Left hindlimb (tissue), 1 donor: ENCODE measurements at regions not wholly inside any gene's neighbourhood (a gene's known extent, or its start where the extent isn't known, plus 50 kb on each side); places are given as distances from the start of the nearest gene placed in this dataset.
A peak's percentile ranks its signal among the peaks of the same experiment; 100 is the strongest.
"Not testable (repeated sequence)": the region's sequence is repeated elsewhere in the genome, so short reads cannot be mapped to it uniquely, and the experiment has no call there.

ENCODE experiments used
- DNase-seq: peaks from one replicate; pipeline ENCODE4 v3.0.0-alpha.2; 2018

DNA sequence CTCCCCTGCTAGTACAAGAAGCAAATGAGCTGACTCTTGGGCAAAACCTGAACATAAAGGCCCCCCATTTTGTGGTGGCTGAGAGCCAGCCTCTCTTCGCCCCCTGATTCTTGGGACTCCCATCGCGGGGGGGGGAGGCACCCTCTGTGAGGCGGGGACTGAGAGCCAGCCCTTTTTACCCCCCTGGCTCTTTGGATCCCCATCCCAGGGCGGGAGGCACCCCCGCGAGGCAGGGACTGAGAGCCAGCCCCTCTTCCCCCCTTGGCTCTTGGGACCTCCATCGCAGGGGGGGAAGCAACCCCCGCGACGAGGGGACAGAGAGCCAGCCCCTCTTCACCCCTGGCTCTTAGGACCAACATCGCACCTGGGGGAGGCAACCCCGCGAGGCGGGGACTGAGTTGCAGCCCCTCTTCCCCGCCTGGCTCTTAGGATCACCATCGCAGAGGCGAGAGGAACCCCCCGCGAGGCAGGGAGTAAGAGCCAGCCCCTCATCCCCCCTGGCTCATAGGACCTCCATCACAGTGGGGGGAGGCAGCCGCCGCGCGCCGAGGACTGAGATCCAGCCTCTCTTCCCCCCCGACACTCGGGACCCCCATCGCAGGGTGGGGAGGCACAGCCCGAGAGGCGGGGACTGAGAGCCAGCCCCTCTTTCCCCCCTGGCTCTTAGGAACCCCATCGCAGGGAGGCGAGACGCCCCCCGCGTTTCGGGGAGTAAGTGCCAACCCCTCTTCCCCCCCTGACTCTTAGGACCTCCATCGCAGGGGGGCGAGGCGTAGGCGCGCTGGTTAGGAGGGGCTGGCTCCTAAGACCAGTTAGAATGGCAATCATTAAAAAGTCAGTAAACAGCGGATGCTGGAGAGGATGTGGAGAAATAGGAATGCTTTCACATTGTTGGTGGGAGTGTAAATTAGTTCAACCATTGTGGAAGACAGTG lies 2428.4 kb upstream of the PCDH20 start:
- DNase-seq: no peak

DNA sequence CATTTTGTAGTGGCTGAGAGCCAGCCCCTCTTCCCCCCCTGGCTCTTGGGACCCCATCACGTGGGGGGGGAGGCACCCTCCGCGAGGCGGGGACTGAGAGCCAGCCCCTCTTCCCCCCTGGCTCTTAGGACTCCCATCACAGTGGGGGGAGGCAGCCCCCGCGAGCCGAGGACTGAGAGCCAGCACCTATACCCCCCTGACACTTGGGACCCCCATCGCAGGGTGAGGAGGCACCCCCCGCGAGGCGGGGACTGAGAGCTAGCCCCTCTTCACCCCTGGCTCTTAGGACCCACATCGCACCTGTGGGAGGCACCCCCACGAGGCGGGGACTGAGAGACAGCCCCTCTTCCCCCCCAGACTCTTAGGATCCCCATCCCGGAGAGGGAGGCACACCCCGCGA lies 2426.5 kb upstream of the PCDH20 start:
- DNase-seq: no peak

- no peak for DNase-seq
Measured at GRCh38 chr13:63840551-63841421, 2425.1 kb upstream of the PCDH20 start.

DNA sequence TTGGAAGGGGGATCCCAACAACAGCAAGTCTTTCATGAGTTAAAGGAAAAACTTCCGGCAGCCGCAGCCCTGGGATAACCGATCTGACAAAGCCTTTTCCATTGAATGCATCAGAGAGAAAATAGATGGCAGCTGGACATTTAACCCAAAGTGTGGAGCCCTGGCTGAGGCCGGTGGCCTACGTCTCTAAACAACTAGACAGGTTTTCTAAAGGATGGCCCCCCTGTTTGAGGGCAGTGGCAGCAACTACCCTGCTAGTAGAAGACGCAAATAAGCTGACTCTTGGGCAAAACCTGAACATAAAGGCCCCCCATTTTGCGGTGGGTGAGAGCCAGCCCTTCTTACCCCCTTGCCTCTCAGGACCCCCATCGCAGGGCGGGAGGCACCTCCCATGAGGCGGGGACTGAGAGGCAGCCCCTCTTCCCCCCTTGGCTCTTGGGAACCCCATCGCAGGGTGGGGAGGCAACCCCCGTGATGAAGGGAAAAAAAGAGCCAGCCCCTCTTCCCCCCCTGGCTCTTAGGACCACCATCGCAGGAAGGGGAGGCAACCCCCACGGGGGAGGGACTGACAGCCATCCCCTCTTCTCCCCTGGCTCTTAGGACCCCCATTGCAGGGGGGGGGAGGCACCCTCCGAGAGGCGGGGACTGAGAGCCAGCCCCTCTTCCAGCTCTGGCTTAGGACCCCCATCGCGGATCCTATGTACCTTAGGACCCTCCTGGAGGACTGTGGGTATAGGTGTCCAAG lies 2422.9 kb upstream of the PCDH20 start:
- DNase-seq: no peak

GRCh38 chr13:63837701-63838100 lies 2422.1 kb upstream of the PCDH20 start:
- not testable (repeated sequence) for DNase-seq

DNA sequence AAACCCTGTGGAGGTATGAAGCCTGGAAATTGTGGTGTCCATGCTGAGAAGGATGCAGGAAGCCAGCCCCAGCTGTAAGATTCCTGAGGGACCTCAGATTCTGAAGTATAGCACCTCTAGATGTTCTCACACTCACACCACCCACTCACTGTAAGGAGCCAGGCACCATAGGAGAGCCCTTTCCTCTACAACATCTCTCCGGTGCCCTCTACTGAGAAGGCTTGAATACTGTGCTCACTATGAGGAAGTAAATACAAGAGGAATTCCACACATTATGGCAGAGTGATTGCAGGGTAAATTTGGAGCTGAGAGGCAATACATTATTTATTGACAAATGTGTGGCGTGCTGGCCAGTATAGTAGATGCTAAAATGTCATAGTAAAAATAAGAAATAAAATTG lies 2414.0 kb upstream of the PCDH20 start:
- not testable (repeated sequence) for DNase-seq

GRCh38 chr13:63821785-63822184 lies 2406.1 kb upstream of the PCDH20 start:
- not testable (repeated sequence) for DNase-seq

DNA sequence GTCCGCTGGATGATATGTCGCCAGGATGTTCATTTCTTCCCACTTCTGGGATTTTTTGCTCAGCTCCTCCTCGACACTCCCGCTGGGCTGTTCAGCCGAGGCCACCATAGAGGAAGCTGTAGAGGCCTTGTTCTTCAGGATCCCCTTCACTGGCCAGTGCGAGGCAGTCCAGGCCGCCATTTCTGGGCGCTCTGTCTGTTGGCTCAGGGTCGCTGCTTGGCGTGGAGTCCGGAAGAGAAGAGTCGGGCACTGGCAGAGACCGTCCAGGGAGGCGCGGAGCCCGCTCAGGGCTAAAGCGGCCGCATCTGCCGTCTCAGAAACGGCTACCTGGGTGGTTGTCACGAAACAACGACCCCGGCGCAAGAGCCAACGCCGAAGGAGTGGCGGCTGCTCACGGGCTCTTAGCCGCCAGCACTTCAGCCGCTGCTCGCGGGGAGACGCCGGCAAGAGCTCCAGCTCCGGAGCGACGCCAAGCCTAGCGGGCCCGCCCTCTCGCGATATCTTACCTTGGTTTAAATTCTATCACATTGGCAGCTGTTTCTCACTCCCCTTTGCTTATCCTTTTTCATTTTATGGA lies 2395.9 kb upstream of the PCDH20 start:
- not testable (repeated sequence) for DNase-seq

GRCh38 chr13:63791134-63791533 lies 2375.5 kb upstream of the PCDH20 start:
- DNase-seq: not testable (repeated sequence)

DNA sequence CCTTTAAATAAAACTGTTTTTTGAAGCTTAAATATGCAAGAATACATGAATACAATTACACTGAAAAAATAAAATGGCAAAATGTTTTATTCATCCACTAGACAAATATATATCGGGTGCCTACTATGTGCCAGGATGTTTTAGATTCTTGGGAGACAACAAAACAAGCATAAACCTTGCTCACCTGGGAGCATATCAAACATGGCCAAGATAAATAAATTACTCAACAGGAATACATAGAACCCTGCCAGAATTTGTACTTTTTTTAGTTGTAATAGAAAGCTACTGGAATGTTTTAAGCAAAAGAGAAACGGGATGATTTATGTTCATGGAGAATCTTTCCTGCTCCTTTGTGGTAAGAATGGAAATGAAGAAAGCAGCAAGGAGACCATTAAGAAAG lies 2358.5 kb upstream of the PCDH20 start:
- DNase-seq: no peak

DNA sequence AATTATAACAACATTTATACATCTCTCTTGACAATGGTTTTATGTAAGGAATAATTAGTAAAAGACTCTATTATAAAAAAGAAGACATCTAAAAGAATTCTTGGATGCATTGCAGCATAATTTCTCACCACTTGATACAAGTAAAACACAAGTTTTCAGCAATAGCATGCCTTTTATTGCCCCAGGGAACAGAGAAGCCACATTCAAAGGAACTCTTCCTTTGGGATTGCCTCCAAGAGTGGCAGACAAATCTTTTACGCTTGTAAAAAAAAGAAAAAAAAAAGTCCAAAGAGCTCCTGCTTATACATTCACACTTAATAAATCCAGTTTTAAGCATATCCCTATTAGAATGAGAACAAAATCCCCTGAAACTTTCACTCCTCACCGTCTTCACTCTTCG lies 2357.8 kb upstream of the PCDH20 start:
- DNase-seq: no peak

GRCh38 chr13:63757683-63758082 lies 2342.0 kb upstream of the PCDH20 start:
- DNase-seq: not testable (repeated sequence)

- DNase-seq: not testable (repeated sequence)
Measured at GRCh38 chr13:63749857-63750256, 2334.2 kb upstream of the PCDH20 start.

GRCh38 chr13:63741814-63742101 lies 2326.1 kb upstream of the PCDH20 start:
- peak; percentile 18 for DNase-seq

DNA sequence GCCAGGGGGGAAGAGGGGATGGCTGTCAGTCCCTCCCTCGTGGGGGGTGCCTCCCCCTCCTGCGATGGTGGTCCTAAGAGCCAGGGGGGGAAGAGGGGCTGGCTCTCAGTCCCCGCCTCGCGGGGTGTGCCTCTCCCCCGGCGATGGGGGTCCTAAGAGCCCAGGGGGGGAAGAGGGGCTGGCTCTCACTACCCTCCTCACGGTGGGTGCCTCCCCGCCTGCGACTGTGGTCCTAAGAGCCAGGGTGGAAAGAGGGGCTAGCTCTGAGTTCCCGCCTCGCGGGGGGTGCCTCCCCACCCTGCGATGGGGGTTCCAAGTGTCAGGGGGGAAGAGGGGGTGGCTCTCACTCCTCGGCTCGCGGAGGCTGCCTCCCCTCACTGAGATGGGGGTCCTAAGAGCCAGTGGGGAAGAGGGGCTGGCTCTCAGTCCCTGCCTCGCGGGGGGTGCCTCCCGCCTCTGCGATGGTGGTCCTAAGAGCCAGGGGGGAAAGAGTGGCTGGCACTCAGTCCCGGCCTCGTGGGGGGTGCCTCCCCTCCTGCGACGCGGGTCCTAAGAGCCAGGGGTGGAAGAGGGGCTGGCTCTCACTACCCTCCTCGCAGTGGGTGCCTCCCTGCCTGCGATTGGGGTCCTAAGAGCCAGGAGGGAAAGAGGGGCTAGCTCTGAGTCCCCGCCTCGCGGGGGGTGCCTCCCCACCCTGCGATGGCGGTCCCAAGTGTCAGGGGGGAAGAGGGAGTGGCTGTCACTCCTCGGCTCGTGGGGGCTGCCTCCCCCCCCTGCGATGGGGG lies 2325.6 kb upstream of the PCDH20 start:
- DNase-seq: peak; percentile 17

- DNase-seq: not testable (repeated sequence)
Measured at GRCh38 chr13:63739112-63739735, 2323.6 kb upstream of the PCDH20 start.

DNA sequence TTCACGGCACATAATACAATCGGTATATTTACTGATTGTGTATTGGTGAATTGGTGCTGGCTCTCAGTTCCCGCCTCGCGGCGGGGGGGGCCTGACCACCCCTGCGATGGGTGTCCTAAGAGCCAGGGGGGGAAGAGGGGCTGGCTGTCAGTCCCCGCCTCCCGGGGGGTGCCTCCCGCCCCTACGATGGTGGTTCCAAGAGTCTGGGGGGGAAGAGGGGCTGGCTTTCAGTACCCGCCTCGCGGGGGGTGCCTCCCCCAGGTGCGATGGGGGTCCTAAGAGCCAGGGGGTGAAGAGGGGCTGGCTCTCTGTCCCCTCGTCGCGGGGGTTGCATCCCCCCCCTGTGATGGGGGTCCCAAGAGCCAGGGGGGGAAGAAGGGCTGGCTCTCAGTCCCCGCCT lies 2321.8 kb upstream of the PCDH20 start:
- no peak for DNase-seq

DNA sequence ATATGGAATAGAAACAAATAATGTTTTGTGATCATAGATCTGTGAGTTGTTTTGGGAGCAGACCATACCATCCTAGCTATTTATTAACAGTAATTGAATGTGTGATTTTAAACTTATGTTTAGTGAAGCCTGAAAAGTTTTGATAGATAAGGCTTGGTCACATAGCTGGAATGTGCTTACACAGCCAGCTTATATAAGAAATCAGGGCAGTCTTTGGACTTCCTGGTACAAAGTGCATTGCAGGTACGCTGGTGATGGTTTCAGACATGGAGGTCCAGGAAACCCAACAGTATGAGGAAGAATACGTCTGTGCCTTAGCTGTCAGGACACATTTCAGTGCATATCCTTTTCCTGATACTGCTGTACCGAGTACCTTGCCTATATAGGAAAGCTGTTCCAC lies 2316.2 kb upstream of the PCDH20 start:
- DNase-seq: no peak

- DNase-seq: not testable (repeated sequence)
Measured at GRCh38 chr13:63712159-63712558, 2296.5 kb upstream of the PCDH20 start.

DNA sequence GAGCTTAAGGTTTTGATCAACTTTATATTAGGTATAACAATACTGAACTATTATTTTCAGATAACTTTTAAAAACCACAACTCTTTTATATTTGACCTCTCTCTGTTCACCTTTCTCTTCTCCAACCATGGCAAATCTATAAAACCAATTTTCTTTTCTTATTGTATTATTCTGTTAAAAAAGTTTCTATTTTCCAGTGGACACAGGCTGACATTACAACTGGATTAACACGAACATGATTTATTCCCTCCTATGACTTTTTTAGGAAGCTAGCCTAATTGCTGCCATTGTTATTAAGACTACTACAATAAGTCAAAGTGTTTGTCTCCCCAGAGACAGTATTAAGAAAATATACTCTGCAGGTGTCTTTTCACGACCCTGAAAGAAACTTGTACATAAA lies 2291.1 kb upstream of the PCDH20 start:
- DNase-seq: no peak

DNA sequence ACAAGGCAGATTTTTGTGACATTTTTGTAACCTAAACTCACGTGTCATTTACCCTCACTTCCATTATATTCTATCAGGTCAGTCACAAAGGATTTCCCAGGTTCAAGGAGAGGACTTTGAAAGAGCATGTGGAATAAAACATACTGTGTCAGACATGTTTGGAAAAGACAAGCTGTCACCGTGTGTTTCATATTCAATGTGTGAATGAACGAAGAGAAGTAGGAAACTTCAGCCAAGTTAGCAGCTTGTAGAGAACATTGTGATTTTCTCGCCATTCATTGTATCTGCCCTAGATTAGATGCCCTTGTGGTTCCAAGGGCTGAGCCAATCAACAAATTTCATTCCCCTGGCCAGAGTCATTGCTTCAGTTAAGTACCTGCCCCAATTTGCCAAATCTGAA lies 2288.9 kb upstream of the PCDH20 start:
- no peak for DNase-seq
